PFSK-1 (cell line): ENCODE measurements at regions not wholly inside any gene's neighbourhood (a gene's known extent, or its start where the extent isn't known, plus 50 kb on each side); places are given as distances from the start of the nearest gene placed in this dataset.

Source experiments
- POLR2AphosphoS5 ChIP-seq: IDR thresholded peaks from 2 replicates; pipeline ENCODE4 v1.6.1; 2012; ENCODE audit warnings: low read depth, mild to moderate bottlenecking, control low read depth, low read length, moderate library complexity
- REST ChIP-seq, 2 experiments: IDR thresholded peaks; 2 replicates each; pipeline versions ENCODE4 v1.6.1 to v1.8.0; 2011 to 2012; ENCODE audit warnings: low read depth in 2 of 2, low read length in 2 of 2, control low read depth in 1 of 2, inconsistent platforms in 1 of 2, mild to moderate bottlenecking in 1 of 2, moderate library complexity in 1 of 2; ENCODE audit not compliant: insufficient read depth in 1 of 2
- SIN3A ChIP-seq: IDR thresholded peaks from 2 replicates; pipeline ENCODE4 v1.6.1; 2012; ENCODE audit warnings: mild to moderate bottlenecking, low read length, moderate library complexity, borderline replicate concordance; ENCODE audit not compliant: insufficient read depth

- TF ChIP-seq REST (IDR thresholded peaks at IDR 0.05; ENCODE audit: insufficient read depth in 1 of 2, low read depth in 2 of 2, low read length in 2 of 2) (no peak), POLR2AphosphoS5 (no peak), SIN3A (no peak)
Measured at GRCh38 chr3:160126051-160126450, 99.2 kb upstream of the C3orf80 start.
